Neural crest cell (in vitro differentiated cells): ENCODE measurements at regions not wholly inside any gene's neighbourhood (a gene's known extent, or its start where the extent isn't known, plus 50 kb on each side); places are given as distances from the start of the nearest gene placed in this dataset.

Experiments
- DNase-seq: peaks from one replicate; pipeline ENCODE4 v3.0.0; 2021; ENCODE audit warnings: low read depth, mixed read lengths, low spot score
- H3K27ac Mint-ChIP-seq: one replicate; pipeline ENCODE4 v1.8.0; 2021; ENCODE audit warnings: mild to moderate bottlenecking, mixed read lengths; ENCODE audit not compliant: unreplicated experiment
- H3K27me3 Mint-ChIP-seq: 2 replicates; pipeline ENCODE4 v1.8.0; 2021; ENCODE audit warnings: low read depth, mild to moderate bottlenecking, mixed read lengths
- H3K36me3 Mint-ChIP-seq: 2 replicates; pipeline ENCODE4 v1.8.0; 2021; ENCODE audit warnings: low read depth, mild to moderate bottlenecking, mixed read lengths
- H3K4me1 Mint-ChIP-seq: 2 replicates; pipeline ENCODE4 v1.8.0; 2021; ENCODE audit warnings: mixed read lengths
- H3K4me3 Mint-ChIP-seq: one replicate; pipeline ENCODE4 v1.8.0; 2021; ENCODE audit warnings: mild to moderate bottlenecking, mixed read lengths
- H3K9me3 Mint-ChIP-seq: 2 replicates; pipeline ENCODE4 v1.8.0; 2021; ENCODE audit warnings: mixed read lengths
- TF ChIP-seq, protein P1 (sequence below): fragments of 200-600 bp; sonication (generic); conservative IDR thresholded peaks from 2 replicates; pipeline ENCODE4 v1.5.0; 2021; ENCODE audit warnings: antibody characterized with exemption, mild to moderate bottlenecking

- TF ChIP-seq, protein P1, sequence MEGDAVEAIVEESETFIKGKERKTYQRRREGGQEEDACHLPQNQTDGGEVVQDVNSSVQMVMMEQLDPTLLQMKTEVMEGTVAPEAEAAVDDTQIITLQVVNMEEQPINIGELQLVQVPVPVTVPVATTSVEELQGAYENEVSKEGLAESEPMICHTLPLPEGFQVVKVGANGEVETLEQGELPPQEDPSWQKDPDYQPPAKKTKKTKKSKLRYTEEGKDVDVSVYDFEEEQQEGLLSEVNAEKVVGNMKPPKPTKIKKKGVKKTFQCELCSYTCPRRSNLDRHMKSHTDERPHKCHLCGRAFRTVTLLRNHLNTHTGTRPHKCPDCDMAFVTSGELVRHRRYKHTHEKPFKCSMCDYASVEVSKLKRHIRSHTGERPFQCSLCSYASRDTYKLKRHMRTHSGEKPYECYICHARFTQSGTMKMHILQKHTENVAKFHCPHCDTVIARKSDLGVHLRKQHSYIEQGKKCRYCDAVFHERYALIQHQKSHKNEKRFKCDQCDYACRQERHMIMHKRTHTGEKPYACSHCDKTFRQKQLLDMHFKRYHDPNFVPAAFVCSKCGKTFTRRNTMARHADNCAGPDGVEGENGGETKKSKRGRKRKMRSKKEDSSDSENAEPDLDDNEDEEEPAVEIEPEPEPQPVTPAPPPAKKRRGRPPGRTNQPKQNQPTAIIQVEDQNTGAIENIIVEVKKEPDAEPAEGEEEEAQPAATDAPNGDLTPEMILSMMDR: no peak
- no peaks in the 10 kb centered on the region for H3K36me3 Mint-ChIP-seq
- DNase-seq: no peak
- peaks cover 11% of the 10 kb centered on the region for H3K4me1 Mint-ChIP-seq
- H3K27ac Mint-ChIP-seq: no peak overlapping the region
- H3K27me3 Mint-ChIP-seq: no peaks in the 10 kb centered on the region
- no peak overlapping the region for H3K4me3 Mint-ChIP-seq
- H3K9me3 Mint-ChIP-seq: peaks cover 2% of the 10 kb centered on the region
These were observed 1091.3 kb upstream of the TENM3 start for GRCh38 chr4:181151856-181152255.

DNA sequence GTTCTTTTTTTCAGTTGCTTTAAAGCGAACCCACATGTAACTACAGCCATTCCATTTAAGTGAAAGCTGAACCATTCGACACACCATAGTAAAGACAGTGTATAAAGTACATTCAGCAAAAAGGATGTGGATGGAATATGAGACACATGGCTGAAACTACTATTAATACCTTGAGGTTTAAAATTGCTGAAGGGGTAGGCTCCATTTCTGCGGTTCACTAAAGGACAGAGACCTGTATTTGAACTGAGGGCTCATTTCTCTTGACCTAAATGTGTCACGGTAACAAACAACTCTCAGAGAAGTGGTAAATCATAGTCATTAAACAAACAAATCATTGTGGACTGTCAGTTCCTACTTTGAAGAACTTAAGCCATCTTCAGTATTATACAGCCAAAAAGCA lies 1085.6 kb upstream of the TENM3 start:
- Mint-ChIP-seq H3K4me1 (peaks cover 32% of the 10 kb centered on the region), H3K27ac (no peak overlapping the region), H3K4me3 (no peak overlapping the region), H3K36me3 (no peaks in the 10 kb centered on the region), H3K27me3 (no peaks in the 10 kb centered on the region), H3K9me3 (no peaks in the 10 kb centered on the region)
- no peak for DNase-seq
- TF ChIP-seq, protein P1: no peak

GRCh38 chr4:181158971-181159370 lies 1084.2 kb upstream of the TENM3 start:
- TF ChIP-seq, protein P1: no peak
- H3K27ac Mint-ChIP-seq: no peak overlapping the region
- DNase-seq: no peak
- no peak overlapping the region for H3K4me3 Mint-ChIP-seq
- H3K36me3 Mint-ChIP-seq: no peaks in the 10 kb centered on the region
- no peaks in the 10 kb centered on the region for H3K9me3 Mint-ChIP-seq
- H3K27me3 Mint-ChIP-seq: no peaks in the 10 kb centered on the region
- peaks cover 37% of the 10 kb centered on the region for H3K4me1 Mint-ChIP-seq

- no peak overlapping the region for H3K27ac Mint-ChIP-seq
- no peak overlapping the region for H3K4me3 Mint-ChIP-seq
- no peaks in the 10 kb centered on the region for H3K27me3 Mint-ChIP-seq
- TF ChIP-seq, protein P1: no peak
- H3K36me3 Mint-ChIP-seq: no peaks in the 10 kb centered on the region
- no peak for DNase-seq
- peaks cover 37% of the 10 kb centered on the region for H3K4me1 Mint-ChIP-seq
- H3K9me3 Mint-ChIP-seq: no peaks in the 10 kb centered on the region
These were observed 1081.5 kb upstream of the TENM3 start for GRCh38 chr4:181161669-181162068.

GRCh38 chr4:181162266-181162665 lies 1080.9 kb upstream of the TENM3 start:
- H3K36me3 Mint-ChIP-seq: no peaks in the 10 kb centered on the region
- DNase-seq: no peak
- no peaks in the 10 kb centered on the region for H3K9me3 Mint-ChIP-seq
- H3K27me3 Mint-ChIP-seq: no peaks in the 10 kb centered on the region
- H3K4me1 Mint-ChIP-seq: peaks cover 37% of the 10 kb centered on the region
- TF ChIP-seq, protein P1: no peak
- no peak overlapping the region for H3K4me3 Mint-ChIP-seq
- H3K27ac Mint-ChIP-seq: no peak overlapping the region

DNA sequence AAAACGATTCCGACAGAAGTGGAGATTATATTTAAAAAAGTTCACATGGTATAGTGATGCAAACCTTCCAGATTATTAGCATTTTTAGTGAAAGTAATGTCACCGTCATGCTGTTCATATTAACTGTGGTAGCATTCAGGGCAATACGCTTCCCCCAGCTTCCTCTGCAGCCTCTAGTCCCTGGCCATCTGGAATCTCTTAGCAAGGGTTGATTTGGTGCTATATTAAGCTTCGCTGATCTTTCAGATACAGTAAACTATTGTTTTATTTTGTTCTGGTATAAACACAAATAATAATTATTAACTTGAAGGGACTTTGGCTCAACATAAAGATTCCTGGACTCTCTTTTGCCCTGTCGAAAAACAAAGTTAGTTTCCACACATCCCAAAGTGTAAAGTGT lies 1080.5 kb upstream of the TENM3 start:
- Mint-ChIP-seq H3K27ac (no peak overlapping the region), H3K9me3 (no peaks in the 10 kb centered on the region), H3K4me1 (peaks cover 33% of the 10 kb centered on the region), H3K27me3 (no peaks in the 10 kb centered on the region), H3K4me3 (no peak overlapping the region), H3K36me3 (no peaks in the 10 kb centered on the region)
- TF ChIP-seq, protein P1: no peak
- DNase-seq: no peak
